EL (cell line): ENCODE measurements at regions not wholly inside any gene's neighbourhood (a gene's known extent, or its start where the extent isn't known, plus 50 kb on each side); places are given as distances from the start of the nearest gene placed in this dataset.

Experiments
- DNase-seq: peaks from one replicate; pipeline ENCODE4 v3.0.0-alpha.2; 2016

DNA sequence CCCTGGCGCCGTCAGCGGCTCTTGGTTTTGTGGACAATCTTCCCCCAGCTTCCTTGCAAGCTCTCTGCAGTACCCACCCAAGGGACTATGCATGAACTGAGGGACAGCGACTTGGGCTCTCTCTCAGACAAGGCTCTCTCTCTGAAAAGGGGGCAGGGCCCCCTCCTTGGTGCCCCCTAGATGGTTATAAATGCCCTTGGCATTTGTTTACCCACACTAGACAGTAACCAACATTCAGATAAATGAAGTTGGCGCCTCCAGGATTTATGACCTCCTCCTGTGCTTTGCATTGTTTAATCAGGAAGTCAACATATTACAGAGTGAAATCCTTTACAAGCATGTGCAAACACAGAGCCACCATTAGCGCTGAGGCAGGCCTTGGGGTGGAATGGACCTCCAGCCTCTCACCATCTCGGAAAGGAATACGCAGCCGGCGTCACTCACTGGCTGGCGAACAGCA is 547.4 kb upstream of the ID2 start:
- DNase-seq = no peak

DNA sequence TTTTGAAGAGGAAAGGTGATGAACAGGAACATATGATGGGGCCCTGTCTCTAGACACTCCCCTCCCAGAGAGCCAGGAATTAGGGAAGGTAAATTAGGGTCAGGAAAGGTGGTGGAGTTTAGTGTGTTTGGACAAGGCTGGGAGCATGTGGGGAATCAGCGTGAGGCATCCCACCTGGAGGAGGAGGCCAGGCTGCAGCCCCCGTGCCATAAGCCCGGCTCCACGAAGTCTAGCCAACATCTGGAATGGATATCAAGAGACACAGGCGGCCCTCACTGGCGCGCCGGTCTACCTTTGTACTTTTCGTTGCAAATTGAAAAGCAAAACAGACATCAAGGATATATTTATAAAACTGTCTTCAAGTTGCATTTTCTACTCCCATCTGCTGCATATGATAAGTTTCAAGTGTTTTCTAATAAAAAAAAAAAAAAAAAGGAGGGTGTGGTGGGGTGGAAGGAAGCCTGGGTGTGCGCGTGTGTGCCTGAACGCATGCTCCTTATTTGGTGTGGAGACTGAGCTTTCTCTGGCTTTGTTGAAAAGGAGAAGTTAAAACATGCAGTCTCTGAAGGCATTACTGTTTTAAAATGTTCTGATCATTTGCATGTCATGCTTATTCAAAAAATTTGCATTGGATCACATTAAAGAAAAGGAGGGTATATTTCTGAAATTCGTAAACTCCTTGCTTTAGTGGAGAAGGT is 546.7 kb upstream of the ID2 start:
- no peak for DNase-seq

DNA sequence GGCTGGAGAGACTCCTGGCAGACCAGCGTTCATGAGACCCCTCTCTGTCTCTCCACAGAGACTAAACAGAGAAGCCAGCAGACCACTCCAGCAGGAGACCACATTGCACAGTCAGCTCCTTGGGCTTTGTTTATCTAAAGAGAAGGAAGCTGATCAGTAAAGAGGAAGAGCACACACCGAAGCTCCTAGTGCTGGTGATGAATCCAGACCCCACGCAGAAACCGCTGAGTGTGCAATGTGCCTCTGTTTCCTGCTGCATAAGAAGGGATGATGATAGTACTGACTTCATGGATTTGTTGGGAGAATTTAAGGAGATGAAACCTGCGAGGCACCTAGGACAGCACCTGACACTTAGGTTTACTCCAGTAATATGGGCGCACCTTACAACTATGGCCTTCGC is 544.1 kb upstream of the ID2 start:
- DNase-seq = no peak

DNA sequence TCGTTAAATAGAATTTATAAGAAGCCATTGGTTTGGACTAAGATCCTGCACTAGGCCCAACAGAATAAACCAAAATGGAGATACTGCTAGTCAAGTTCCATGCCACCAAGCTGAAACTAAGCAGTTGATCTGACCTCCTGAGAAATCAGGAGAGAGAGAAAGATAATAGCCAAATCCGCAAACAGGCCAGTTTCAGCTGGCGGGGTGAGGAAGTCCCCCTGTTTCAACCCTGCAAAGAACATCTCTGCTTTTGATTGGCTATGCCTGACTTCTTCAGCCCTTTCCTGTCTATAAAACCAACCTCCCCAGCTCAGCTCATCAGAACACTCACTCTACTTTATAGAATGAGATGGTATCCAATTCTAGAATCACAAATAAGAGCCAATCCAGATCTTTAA is 543.3 kb upstream of the ID2 start:
- no peak for DNase-seq

- DNase-seq = no peak
These were observed 542.8 kb upstream of the ID2 start for GRCh38 chr2:8138923-8139667.

DNA sequence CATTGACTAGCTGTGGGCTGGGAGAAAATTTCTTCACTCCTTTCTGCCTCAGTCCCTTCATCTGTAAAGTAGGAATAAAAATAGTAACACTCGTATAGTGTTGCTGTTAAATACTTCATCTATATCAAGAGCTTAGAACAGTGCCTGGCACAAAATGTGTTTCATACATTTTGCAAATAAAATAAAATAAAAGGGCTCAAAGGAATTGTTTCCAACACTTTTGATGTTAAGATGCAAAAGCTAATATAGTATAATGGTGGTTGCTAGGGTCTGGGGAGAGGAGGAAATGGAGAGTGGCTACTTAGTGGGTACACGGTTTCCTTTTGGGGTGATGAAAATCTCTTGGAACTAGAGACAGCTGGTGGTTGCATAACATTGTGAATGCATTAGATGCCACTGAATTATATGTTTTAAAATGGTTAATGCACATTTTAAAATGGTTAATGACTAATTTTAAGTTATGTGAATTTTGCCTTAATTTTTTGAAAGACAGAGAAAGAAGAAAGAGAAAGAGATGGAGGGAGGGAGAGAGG is 542.1 kb upstream of the ID2 start:
- DNase-seq = no peak

GRCh38 chr2:8141079-8141707 is 540.7 kb upstream of the ID2 start:
- no peak for DNase-seq

GRCh38 chr2:8141780-8142179 is 540.1 kb upstream of the ID2 start:
- DNase-seq = no peak

DNA sequence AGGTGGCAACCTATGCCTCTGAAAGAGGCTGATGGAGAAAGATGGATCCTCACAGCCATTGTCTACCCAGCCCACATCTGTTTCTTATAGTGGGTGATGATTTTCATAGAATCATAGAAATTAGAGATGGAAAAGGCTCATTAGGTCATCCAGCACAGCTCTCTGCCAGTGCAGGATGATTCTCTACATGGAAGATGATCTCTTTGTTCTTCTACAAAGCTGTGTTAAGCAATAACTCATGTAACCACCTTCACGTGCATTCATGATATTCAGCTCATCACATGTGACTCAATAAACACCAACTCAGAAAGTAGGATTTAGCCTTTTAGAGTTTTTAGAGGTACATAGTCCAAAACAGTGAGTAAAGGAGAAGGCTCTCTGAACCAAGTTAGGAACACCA is 539.4 kb upstream of the ID2 start:
- DNase-seq = no peak

- no peak for DNase-seq
These were observed 537.7 kb upstream of the ID2 start for GRCh38 chr2:8144131-8144631.

DNA sequence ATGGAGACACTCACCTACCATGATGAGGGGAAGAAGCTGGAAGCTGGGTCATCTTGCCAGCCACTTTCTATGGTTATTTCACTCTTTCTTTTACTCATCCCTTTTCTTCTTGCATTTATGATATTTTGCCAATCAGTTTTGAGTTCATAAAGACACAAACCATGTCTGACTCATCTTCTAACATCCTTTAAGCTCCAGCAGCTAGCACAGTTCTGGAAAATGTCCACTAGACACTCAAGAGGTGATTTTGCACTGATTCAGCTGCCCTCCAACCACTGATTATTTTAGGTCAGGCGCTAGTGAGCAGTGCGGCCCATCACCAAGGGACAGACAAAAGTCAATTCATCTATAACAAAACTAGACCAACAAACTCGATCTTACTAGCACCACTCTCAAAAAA is 537.1 kb upstream of the ID2 start:
- DNase-seq = peak; percentile 76

DNA sequence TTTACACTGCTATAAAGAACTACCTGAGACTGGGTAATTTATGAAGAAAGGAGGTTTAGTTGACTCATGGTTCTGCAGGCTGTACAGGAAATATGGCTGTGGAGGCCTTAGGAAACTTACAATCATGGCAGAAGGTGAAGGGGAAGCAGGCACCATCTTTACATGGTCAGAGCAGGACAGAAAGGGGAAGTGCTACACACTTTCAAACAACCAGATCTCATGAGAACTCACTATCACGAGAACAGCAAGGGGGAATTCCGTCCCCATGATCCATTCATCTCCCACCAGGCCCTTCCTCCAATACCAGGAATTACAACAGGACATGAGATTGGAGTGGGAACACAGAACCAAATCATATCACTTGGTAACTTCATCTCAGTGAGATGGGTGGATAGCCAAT is 536.5 kb upstream of the ID2 start:
- peak; percentile 5 for DNase-seq

- no peak for DNase-seq
These were observed 535.5 kb upstream of the ID2 start for GRCh38 chr2:8146132-8147005.

DNA sequence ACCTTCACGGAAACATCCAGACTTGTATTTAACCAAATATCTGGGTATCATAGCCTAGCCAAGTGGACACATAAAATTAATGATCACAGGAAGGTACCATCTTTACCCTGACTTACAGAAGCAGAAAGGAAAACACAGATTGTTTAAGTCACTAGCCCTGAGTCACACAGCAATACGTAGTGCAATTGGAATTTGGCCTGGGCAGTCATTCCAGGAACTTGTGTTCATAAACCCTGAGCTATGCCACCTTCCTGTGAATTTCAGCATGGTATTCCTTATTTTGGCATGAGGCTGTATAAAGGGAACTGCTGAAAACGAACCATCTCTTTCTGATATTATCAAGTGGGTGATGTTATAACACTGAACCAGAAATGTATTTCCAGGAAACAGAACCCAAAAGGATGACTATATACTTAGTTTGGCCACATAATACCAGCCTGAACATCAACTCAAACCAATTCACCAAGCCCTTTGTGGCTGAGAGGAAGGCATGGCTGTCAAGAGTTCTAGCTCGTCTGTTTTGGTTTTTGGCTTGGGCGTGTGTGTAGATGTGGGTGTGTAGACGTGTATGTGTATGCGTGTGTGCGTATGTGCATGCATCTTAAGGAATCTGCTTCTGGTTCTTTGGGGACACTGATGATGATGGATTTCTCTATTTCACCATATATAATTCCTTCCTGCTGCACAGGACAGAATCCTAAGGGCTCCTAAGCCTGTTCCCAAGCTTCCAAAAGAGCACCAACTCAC is 533.4 kb upstream of the ID2 start:
- peak; percentile 93 for DNase-seq

- DNase-seq = no peak
These were observed 532.9 kb upstream of the ID2 start for GRCh38 chr2:8149007-8149405.

DNA sequence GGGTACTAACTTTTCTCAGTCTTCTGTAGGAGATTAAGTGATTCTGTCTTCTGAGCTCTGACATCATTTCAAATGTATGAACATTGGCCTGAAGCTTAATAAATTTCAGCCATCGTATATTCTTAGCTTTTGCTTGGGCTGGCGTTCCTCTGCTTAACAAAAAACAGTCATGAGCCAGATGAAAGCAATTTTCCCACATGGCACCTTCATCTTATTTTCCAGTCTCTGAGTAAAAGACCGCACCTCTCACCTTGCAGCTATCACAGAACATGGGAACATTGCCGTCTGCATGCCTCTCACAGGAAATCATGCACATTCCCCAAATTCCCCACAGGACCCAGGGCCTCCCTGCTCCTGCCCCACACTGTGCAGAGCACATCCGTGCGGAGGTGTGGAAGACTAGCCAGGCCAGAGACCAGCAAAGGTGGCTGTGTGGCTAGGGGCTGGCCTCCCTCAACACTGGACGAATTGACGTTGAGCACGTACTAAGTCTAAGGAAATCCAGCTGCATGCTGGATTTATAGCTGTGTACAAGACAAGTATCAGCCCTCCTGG is 531.8 kb upstream of the ID2 start:
- DNase-seq = peak; percentile 62

- no peak for DNase-seq
These were observed 530.0 kb upstream of the ID2 start for GRCh38 chr2:8151888-8152287.

DNA sequence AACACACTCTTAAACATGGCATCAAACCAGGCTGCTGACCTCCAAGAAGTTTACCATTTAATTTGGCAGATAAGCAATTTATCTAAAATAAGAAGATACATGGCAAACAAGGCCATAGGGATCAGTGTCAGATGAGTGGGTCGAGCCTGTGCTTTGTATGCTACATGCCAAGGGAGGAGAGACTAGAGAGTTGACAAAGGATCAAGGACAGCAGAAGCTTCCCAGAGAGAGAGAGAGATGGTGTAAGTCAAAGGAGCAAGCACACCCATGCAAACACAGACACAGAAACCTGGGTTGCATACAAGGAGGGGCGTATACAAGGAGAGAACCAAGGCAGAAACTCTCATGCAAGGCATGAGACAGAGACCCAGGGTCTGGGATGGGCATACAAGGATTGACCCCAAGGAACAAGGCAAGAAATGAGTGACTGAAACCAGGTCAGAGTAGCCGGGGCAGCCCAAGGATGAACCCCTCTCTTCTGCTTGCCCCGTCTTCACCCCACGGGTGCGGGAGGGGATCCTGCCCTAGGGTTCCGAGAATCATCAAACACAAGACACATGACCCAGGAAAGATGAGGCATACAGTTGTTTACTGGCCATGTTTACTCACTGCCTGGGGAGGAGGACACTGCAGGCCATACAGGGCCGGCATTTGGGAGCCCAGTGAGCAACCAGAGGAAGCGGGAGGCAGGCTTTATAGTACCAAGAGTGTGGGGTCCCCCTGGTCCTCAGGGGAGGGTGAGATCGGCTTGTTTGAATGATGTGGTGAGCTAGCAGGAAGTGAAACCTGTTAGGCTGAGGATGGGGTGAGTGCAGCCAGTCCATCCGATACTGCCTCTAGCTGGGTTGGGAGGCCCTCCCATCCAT is 529.2 kb upstream of the ID2 start:
- DNase-seq = no peak

DNA sequence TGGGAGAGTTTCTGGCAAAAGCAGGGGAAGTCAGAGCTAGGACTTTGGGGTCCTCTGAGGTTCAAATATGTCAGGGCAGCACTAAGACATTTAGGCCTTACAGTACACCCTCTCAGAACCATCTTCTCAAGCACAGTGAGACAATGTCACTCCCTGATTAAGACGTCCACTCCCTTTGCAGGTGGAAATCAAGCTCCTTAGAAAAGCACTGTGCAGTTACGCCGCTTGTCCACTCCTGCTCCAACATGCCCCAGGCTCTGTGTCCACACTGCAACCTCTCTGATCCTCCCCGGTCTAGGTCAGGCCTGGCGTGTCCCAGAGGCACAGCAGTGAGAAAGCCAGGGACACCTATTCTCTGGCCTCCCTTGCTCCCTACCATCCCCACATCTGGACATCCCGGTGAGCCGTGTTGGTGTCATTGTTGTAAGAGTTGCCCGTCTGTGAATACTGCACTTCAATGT is 528.6 kb upstream of the ID2 start:
- no peak for DNase-seq

DNA sequence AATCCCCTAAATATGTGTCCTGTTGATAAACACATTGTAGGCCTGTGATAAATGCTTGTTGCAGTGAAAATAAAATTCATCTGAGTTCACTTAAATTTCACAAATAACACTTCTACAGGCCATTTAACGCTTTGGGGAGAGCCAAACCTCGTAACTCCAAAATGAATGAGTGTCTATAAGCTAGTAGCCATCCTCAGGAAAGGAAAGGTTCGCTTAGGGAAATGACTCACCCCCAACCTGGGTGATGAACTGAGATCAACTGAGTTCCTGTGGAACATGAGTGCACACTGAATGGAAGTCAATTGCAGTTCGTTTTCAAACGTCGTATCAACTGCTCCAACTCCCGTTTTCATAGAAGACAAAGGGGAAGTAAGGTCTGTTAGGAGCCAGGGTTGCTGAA is 527.6 kb upstream of the ID2 start:
- DNase-seq = no peak
